Stimulated activated naive CD8-positive, alpha-beta T cell treated with anti-CD3 and anti-CD28 coated beads, Interleukin-15, Interleukin-2, amounts not matched to agents 100 ng/mL and 50 ng/mL, for 24 hours (primary cell): ENCODE measurements at regions not wholly inside any gene's neighbourhood (a gene's known extent, or its start where the extent isn't known, plus 50 kb on each side); places are given as distances from the start of the nearest gene placed in this dataset.

Source experiments
- H3K27ac Mint-ChIP-seq: one replicate; pipeline ENCODE4 v1.8.0; 2021; ENCODE audit warnings: mild to moderate bottlenecking, mixed read lengths
- H3K27me3 Mint-ChIP-seq: one replicate; pipeline ENCODE4 v1.8.0; 2021; ENCODE audit warnings: mixed read lengths
- H3K36me3 Mint-ChIP-seq: one replicate; pipeline ENCODE4 v1.8.0; 2021; ENCODE audit warnings: low read depth, mixed read lengths
- H3K4me1 Mint-ChIP-seq: one replicate; pipeline ENCODE4 v1.8.0; 2021; ENCODE audit warnings: low read depth, mixed read lengths
- H3K4me3 Mint-ChIP-seq: one replicate; pipeline ENCODE4 v1.8.0; 2021; ENCODE audit warnings: mild to moderate bottlenecking, mixed read lengths
- H3K9me3 Mint-ChIP-seq: one replicate; pipeline ENCODE4 v1.8.0; 2021; ENCODE audit warnings: mixed read lengths

DNA sequence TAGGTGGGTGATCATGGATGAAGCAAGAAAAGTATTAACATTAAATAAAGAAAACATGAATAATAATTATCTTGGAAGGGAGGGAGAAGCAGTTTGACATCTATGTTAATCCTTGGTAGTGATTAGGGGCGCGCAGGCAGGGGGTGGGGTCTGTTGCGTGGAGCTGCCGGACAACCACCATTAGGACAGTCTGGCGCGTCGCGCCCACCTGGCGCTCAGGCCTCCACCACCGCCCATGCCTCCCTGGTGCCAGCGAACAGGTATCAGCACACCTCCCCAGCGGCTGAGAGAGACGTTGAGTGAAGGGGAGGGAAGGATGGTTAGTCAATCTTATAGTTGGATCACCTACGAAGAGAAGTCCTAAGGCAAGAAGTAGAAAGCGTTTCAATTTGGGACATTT, 94.2 kb upstream of the CDK1 start:
- H3K27ac Mint-ChIP-seq, result no peak overlapping the region

DNA sequence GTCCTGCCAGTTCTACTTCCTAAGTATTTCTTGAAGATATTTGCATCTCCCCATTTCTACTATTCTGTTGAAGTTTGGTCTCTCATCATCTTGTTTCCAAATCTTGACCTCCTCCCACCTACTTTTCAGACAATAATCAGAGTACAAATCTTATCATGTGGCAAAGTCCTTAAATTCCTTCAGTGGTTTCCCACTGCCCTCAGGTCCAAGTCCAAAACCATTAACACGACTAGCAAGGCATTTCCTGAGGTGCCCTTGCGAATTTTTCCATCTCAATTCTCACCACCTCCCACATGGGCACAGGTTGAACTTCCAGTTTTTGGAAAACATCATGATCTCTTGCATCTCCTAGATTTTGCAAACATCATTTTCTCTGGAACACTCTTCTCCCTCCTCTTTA, 97.2 kb upstream of the CDK1 start:
- Mint-ChIP-seq H3K27ac (no peak overlapping the region), H3K9me3 (no peaks in the 10 kb centered on the region), H3K4me3 (no peak overlapping the region), H3K27me3 (no peaks in the 10 kb centered on the region), H3K36me3 (no peaks in the 10 kb centered on the region), H3K4me1 (no peaks in the 10 kb centered on the region)

More for the DNA sequence above, 94.2 kb upstream of the CDK1 start:
- Mint-ChIP-seq H3K36me3 (no peaks in the 10 kb centered on the region), H3K9me3 (no peaks in the 10 kb centered on the region), H3K27me3 (no peaks in the 10 kb centered on the region), H3K4me1 (no peaks in the 10 kb centered on the region), H3K4me3 (no peak overlapping the region)

DNA sequence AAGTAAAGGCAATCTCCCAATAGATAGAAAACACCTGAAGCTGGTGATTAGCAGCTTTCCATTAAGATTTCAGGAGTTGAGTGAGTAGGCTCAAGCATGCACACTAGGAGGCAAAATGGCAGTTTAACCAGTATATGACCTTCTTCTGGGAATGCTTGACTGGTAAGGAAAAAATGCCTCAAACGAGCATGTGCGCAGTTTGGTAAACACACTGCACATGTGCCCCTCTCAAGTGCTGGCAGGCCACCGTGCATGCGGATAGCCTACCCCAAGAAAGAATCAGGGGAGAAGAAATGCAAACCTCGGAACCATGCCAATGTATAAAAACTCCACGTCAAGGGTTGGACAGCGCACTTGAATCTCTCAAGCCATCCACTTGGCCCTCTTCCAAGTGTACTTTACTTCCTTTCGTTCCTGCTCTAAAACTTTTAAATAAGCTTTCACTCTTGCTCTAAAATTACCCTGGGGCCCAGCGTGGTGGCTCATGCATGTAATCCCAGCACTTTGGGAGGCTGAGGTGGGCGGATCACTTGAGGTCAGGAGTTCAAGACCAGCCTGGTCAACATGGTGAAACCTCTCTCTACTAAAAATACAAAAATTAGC, 98.8 kb upstream of the CDK1 start:
- H3K36me3 Mint-ChIP-seq, result no peaks in the 10 kb centered on the region
- H3K27ac Mint-ChIP-seq, result no peak overlapping the region

DNA sequence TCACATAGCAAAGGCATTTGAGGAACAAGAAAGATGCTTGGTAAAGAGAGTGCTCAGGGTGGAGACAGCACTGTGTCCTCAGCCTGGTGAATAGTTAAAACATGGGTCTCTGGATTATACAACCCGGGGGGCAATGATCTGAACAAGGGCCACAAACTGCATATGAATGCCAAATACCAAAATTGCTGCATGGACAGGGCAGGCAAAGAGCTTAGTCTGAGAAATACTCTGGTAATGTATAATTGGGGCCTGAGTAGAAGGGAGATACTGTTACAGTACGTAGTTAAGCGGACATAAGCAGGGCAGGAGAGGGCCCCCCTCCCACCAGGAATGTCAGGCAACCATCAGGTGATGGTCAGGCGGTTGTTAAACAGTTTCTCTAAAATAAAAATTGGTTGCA, 99.3 kb upstream of the CDK1 start:
- Mint-ChIP-seq H3K4me1 (no peaks in the 10 kb centered on the region), H3K4me3 (no peak overlapping the region), H3K9me3 (no peaks in the 10 kb centered on the region), H3K27me3 (no peaks in the 10 kb centered on the region), H3K36me3 (no peaks in the 10 kb centered on the region), H3K27ac (no peak overlapping the region)

More for the DNA sequence above, 98.8 kb upstream of the CDK1 start:
- H3K27me3 Mint-ChIP-seq, result no peaks in the 10 kb centered on the region
- no peaks in the 10 kb centered on the region for H3K4me1 Mint-ChIP-seq
- no peaks in the 10 kb centered on the region for H3K9me3 Mint-ChIP-seq
- H3K4me3 Mint-ChIP-seq, result no peak overlapping the region

DNA sequence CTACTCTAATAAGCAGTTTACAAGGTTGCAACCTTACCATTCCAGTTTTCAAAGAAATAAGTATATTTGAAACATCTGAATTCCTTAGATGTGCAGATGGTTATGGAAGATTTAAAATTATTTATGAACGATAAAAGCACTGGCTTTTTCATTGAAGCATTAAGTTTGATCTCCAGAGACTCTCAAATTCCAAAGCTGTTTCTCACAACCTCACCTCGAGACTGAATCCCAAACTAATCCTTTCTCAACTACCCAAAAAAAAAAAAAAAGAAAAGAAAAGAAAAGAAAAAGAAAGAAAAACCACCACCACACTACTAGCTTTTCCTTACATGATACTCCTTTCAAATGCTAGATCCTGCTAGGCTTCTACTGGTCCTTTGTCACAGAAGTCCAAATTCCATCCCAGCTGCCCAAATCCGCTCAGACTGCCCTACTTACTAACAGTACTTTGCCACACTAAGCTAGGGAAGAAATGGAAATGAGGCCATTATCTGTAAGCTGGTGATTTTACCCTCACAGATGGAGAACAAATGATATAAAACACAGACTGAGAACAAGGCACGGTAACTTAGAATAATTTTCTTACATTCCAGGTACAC, 100.6 kb upstream of the CDK1 start:
- Mint-ChIP-seq H3K4me3 (no peak overlapping the region), H3K9me3 (no peaks in the 10 kb centered on the region), H3K27ac (no peak overlapping the region), H3K4me1 (no peaks in the 10 kb centered on the region), H3K36me3 (no peaks in the 10 kb centered on the region), H3K27me3 (no peaks in the 10 kb centered on the region)

DNA sequence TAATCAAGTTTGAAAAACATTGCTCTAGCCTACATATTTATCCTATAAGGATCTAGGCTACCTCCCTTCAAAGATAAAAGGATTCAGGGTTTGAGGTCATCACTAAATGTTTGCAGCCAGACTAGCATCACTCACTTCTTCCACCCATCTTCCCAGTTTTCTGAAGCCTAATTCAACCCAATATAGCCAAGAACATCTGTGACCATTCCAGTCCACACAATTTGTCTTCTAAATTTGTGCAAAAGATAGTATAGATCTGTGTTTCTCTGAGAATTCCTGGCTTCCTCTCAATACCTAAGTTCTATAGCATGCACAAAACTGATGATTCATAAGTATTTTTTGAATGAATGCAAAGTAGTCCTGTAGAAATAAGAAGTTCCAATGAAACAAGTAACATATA, 103.0 kb upstream of the CDK1 start:
- no peaks in the 10 kb centered on the region for H3K27me3 Mint-ChIP-seq
- no peak overlapping the region for H3K4me3 Mint-ChIP-seq
- no peaks in the 10 kb centered on the region for H3K4me1 Mint-ChIP-seq
- no peak overlapping the region for H3K27ac Mint-ChIP-seq
- H3K36me3 Mint-ChIP-seq, result no peaks in the 10 kb centered on the region
- no peaks in the 10 kb centered on the region for H3K9me3 Mint-ChIP-seq

DNA sequence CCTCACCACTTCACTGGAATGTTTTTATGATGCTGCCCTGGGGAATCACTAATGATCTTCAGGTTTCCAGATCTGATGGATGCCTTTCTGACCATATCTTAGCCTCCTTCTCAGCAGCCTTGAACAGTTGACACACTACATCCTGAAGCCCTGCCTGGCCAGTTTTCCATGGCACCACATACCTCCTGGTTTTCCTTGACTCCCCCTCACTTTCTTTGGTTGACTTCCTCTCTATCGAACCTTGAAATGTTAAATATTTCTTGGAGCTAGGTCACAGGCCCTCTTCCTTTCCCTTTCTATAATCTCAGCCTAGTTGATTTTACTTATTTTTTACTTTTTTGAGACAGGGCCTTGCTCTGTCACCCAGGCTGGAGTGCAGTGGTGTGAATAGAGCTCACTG, 108.8 kb upstream of the CDK1 start:
- Mint-ChIP-seq H3K36me3 (no peaks in the 10 kb centered on the region), H3K27ac (no peak overlapping the region), H3K4me1 (no peaks in the 10 kb centered on the region), H3K9me3 (no peaks in the 10 kb centered on the region), H3K4me3 (no peak overlapping the region), H3K27me3 (no peaks in the 10 kb centered on the region)

DNA sequence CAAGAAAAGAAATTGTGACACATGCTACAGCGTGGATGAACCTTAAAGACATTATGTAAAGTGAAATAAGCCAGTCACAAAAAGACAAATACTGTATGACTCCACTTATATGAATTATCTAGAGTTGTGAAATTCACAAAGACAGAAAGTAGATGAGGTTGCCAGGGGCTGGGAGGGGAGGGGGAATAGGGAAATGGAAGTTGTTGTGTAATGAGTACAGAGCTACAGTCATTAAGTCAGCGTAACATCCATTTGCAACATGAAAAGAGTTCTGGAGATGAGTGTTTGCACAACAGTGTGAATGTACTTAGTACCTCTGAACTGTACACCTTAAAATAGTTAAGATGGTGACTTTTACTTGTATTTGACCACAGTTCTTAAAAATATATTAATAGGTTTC, 112.1 kb upstream of the CDK1 start:
- no peak overlapping the region for H3K4me3 Mint-ChIP-seq
- no peaks in the 10 kb centered on the region for H3K9me3 Mint-ChIP-seq
- H3K36me3 Mint-ChIP-seq, result no peaks in the 10 kb centered on the region
- H3K4me1 Mint-ChIP-seq, result no peaks in the 10 kb centered on the region
- no peak overlapping the region for H3K27ac Mint-ChIP-seq
- no peaks in the 10 kb centered on the region for H3K27me3 Mint-ChIP-seq

DNA sequence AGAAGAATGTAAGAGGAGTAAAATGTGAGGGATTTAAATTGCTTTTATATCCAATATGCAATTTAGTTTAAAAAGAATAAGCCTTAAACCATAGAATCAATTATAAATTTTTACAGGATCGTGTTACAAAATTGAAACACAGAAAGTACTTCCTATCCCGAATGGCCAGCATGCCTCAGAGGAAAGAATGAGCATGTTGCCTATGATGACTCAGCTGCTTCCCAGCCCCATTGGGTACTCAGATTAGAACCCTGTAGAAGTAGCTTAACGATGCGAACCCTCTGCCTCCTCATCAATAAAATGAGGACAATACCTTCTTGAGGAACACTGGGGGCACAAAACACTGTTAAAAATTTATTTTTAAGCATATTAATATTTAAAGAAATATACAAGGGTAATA, 113.4 kb upstream of the CDK1 start:
- H3K4me1 Mint-ChIP-seq, result no peaks in the 10 kb centered on the region
- peaks cover 3% of the 10 kb centered on the region for H3K27me3 Mint-ChIP-seq
- no peaks in the 10 kb centered on the region for H3K9me3 Mint-ChIP-seq
- no peak overlapping the region for H3K4me3 Mint-ChIP-seq
- H3K27ac Mint-ChIP-seq, result no peak overlapping the region
- H3K36me3 Mint-ChIP-seq, result no peaks in the 10 kb centered on the region

DNA sequence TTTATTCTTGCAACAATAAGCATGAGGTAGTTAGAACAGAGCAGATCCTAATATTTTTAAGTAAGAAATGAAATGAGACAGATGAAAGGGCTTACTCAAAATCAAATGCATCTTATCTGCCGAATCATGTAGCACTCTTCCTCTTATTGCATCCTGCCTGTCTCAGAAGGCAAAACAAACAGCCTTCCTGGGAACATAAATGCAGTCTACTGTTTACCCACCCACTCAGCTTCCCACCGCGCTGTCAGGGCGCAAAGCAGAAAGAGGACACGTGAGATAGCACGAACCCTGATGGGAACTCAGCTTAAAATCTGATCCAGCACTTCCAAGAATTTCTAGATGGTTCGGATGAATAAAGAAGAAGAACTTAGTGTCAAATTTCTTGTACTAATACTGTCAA, 114.4 kb upstream of the CDK1 start:
- Mint-ChIP-seq H3K27ac (no peak overlapping the region), H3K4me1 (no peaks in the 10 kb centered on the region), H3K4me3 (no peak overlapping the region), H3K9me3 (no peaks in the 10 kb centered on the region), H3K27me3 (peaks cover 3% of the 10 kb centered on the region), H3K36me3 (no peaks in the 10 kb centered on the region)

DNA sequence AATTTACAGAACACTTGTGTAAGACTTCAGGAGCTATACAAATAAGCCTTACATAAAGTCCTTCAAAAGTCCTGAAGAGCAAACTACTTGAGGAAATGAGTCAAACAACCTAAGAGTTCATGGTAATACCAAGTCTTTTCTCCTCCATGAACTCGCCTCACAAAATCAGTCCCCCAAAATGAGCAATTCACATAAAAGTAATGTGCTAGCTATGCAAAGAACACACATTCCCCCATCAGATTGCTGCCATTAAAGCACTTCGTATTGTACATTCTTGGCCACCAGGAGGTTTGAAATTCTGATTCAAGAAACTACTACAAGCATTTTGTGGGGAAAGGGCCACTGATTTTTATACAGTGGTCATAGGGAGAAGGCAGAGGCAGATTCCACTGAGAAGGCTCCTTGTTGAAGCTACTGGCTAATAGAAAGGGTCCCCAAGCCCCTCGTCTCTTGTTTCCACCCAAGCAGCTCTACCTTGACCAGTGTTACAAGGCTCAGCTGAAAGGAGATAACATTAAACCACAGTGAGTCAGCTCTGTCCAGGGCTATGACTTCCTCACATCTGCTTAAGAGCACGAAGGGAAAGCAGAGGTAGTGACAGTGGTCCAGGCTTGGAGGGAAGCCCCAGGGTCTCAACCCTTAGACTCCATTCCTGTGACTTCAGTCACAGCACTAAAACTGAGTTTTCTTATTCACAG, 115.2 kb upstream of the CDK1 start:
- Mint-ChIP-seq H3K4me3 (no peak overlapping the region), H3K9me3 (no peaks in the 10 kb centered on the region), H3K4me1 (no peaks in the 10 kb centered on the region), H3K27me3 (peaks cover 3% of the 10 kb centered on the region), H3K36me3 (no peaks in the 10 kb centered on the region), H3K27ac (no peak overlapping the region)

DNA sequence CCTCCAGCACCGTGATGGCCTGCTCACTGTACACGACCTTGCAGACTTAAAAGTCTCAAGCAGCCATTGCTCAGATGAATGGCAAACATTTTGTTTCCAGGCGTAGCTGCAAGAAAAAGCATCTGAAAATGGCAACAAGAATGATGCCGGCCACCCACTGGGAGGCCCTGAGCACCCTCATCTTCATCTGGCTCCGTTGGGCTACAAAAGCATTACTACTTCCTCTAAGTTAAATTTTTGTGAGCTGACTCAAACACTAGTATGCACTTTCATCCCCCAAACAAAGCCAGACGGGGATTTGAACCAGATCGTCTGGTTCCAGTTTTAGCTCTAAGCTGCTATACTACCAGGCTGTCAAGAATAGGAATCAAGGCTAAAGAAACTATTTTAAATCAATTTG, 116.6 kb upstream of the CDK1 start:
- Mint-ChIP-seq H3K9me3 (no peaks in the 10 kb centered on the region), H3K36me3 (no peaks in the 10 kb centered on the region), H3K27me3 (peaks cover 3% of the 10 kb centered on the region), H3K4me3 (no peak overlapping the region), H3K4me1 (no peaks in the 10 kb centered on the region), H3K27ac (no peak overlapping the region)

DNA sequence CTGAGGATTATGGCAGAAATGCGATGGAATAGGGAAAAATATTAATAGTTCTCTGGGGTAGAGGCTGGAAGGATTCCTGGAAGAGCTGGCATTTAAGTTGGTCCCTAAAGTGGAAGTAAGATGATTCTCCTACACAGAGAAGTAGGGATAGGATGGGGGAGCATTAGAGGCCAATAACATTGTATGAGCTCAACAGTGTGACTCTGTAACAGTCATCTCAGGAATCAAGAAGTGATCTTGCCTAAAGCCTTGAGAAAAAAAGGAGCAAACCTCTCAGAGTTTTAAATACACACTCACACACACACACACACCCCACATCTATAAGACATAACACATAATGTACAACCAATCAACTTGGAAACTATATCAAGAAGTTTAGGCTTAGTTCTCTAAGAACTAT, 117.7 kb upstream of the CDK1 start:
- H3K9me3 Mint-ChIP-seq, result no peaks in the 10 kb centered on the region
- no peaks in the 10 kb centered on the region for H3K4me1 Mint-ChIP-seq
- H3K27ac Mint-ChIP-seq, result no peak overlapping the region
- no peaks in the 10 kb centered on the region for H3K36me3 Mint-ChIP-seq
- H3K4me3 Mint-ChIP-seq, result no peak overlapping the region
- H3K27me3 Mint-ChIP-seq, result peaks cover 3% of the 10 kb centered on the region

DNA sequence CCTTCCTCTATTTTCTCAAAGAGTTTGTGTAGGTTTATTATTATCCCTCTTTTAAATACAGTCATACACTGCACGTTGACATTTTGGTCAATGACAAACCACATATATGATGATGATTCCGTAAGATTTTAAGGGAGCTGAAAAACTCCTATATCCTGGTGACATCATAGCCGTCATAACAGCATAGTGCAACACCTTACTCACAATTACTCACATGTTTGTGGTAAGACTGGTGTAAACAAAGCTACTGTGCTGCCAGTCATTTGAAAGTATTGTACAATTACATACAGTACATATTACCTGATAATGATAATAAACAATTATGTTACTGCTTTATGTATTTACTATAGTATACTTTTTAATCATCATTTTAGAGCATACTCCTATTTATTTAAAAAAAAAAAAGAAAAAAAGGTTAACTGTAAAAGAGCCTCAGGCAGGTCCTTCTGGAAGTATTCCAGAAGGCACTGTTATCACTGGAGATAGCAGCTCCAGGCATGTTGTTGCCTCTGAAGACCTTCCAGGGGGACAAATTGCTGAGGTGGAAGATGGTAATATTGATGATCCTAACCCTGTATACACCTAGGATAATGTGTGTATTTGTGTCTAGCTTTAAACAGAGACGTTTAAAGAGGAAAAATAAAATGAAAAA, 123.3 kb upstream of the CDK1 start:
- Mint-ChIP-seq H3K27me3 (no peaks in the 10 kb centered on the region), H3K27ac (no peak overlapping the region), H3K4me3 (no peak overlapping the region), H3K36me3 (no peaks in the 10 kb centered on the region), H3K4me1 (no peaks in the 10 kb centered on the region), H3K9me3 (no peaks in the 10 kb centered on the region)

DNA sequence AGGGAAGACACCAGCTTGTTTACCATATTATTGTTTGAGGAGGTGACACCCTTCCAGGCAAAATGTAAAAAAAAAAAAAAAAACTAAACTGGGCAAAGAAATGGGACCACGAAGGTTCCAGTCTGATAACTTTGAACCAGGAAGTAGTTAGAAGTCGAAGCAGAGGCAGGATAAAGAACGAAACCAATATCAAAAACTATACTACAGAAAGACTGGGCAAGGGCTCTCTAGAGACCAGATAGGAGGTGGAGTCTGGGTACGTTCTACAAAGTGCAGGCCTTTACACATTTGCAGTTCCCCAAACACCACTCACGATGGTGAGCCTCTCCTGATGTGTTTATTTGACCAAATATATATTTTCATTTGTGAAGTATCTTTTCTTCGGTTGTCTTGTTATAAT, 125.7 kb upstream of the CDK1 start:
- Mint-ChIP-seq H3K27ac (no peak overlapping the region), H3K4me1 (no peaks in the 10 kb centered on the region), H3K27me3 (no peaks in the 10 kb centered on the region), H3K4me3 (no peak overlapping the region), H3K36me3 (no peaks in the 10 kb centered on the region), H3K9me3 (no peaks in the 10 kb centered on the region)
